ENCODE measurements at regions not wholly inside any gene's neighbourhood (a gene's known extent, or its start where the extent isn't known, plus 50 kb on each side); places are given as distances from the start of the nearest gene placed in this dataset.

DNA sequence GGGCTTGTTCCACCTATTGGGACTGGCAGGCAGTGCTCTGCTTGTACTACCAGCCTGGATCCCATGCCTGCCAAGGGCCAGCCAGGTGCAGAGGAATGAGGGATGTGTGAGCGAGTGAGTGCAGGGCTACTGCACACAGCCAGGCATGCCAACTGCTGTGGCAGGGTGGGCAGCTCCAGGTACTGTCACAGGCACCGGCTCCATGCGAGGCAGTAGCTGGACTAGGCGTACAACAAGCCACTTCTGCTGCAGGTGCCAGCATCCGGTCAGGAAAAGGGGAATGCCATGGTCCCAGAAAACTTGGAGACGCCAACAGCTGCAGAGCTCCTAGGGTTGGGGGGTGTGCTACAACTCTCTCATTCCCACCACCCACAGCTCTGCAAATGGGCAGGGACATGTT, 1356.7 kb downstream of the SI start:
- H3K36me3 ChIP-seq (replicated peaks in 1 of 2; ENCODE audit: control insufficient read depth in 1 of 2, insufficient read depth in 2 of 2, low read length in 1 of 2): no peaks in the 10 kb centered on the region
- no peaks in the 10 kb centered on the region for H3K27me3 ChIP-seq (ENCODE audit: insufficient read depth)
- H3K79me2 ChIP-seq (ENCODE audit: insufficient read depth): no peaks in the 10 kb centered on the region
- 44% methylated on average over 3 of the region's 6 CpGs for WGBS (ENCODE audit: low lambda C conversion rate)
- ChIA-PET POLR2A (no interaction called here), CTCF (interaction anchor here (0.9 kb wide), 1 partner anchor 12 kb away, joined by 4 read pairs; no protein-coding TSS in a partner anchor)
- H3K4me2 ChIP-seq: no peak overlapping the region
- H3K9me3 ChIP-seq: no peaks in the 10 kb centered on the region; the same call in 1 of the 2 replicates
- no peaks in the 10 kb centered on the region for H3K4me1 ChIP-seq (ENCODE audit: control insufficient read depth in 1 of 2, insufficient read depth in 2 of 2, low read depth in 1 of 2, low read length in 1 of 2)
- TF ChIP-seq MXI1 (IDR thresholded peaks at IDR 0.05; ENCODE audit: low read depth, low read length) (no peak), YY1 (IDR thresholded peaks at IDR 0.05; ENCODE audit: low read depth) (no peak), USF2 (IDR thresholded peaks at IDR 0.05; ENCODE audit: borderline replicate concordance, low read depth, low read length) (no peak), RAD21 (IDR thresholded peaks at IDR 0.05; ENCODE audit: low read length) (no peak), MEF2A (IDR thresholded peaks at IDR 0.05; ENCODE audit: borderline replicate concordance, low read depth) (no peak), RFX5 (IDR thresholded peaks at IDR 0.05; ENCODE audit: low read length) (no peak), GABPA (IDR thresholded peaks at IDR 0.05; ENCODE audit: low read depth) (no peak), NRF1 (IDR thresholded peaks at IDR 0.05; ENCODE audit: low read depth, low read length) (no peak), ZBTB33 (IDR thresholded peaks at IDR 0.05; ENCODE audit: borderline replicate concordance, low read depth) (no peak), FOSL2 (IDR thresholded peaks at IDR 0.05; ENCODE audit: borderline replicate concordance, low read depth) (no peak), EP300 (IDR thresholded peaks at IDR 0.05; ENCODE audit: borderline replicate concordance in 1 of 2, low read depth in 1 of 2, low read length in 1 of 2) (no peak), FOXM1 (IDR thresholded peaks at IDR 0.05; ENCODE audit: low read depth) (no peak), ELF1 (IDR thresholded peaks at IDR 0.05) (no peak), FOXJ3 (CRISPR knock-in tag; IDR thresholded peaks at IDR 0.05) (no peak), CHD2 (IDR thresholded peaks at IDR 0.05; ENCODE audit: low read length, partially characterized antibody) (no peak), EZH2phosphoT487 (IDR thresholded peaks at IDR 0.05; ENCODE audit: borderline replicate concordance, low read depth) (no peak), SIN3A (IDR thresholded peaks at IDR 0.05; ENCODE audit: borderline replicate concordance, low read depth, low read length) (no peak)
- TF ChIP-seq, protein P1, sequence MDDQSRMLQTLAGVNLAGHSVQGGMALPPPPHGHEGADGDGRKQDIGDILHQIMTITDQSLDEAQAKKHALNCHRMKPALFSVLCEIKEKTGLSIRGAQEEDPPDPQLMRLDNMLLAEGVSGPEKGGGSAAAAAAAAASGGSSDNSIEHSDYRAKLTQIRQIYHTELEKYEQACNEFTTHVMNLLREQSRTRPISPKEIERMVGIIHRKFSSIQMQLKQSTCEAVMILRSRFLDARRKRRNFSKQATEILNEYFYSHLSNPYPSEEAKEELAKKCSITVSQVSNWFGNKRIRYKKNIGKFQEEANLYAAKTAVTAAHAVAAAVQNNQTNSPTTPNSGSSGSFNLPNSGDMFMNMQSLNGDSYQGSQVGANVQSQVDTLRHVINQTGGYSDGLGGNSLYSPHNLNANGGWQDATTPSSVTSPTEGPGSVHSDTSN (IDR thresholded peaks at IDR 0.05): no peak
- TF ChIP-seq, protein P2, sequence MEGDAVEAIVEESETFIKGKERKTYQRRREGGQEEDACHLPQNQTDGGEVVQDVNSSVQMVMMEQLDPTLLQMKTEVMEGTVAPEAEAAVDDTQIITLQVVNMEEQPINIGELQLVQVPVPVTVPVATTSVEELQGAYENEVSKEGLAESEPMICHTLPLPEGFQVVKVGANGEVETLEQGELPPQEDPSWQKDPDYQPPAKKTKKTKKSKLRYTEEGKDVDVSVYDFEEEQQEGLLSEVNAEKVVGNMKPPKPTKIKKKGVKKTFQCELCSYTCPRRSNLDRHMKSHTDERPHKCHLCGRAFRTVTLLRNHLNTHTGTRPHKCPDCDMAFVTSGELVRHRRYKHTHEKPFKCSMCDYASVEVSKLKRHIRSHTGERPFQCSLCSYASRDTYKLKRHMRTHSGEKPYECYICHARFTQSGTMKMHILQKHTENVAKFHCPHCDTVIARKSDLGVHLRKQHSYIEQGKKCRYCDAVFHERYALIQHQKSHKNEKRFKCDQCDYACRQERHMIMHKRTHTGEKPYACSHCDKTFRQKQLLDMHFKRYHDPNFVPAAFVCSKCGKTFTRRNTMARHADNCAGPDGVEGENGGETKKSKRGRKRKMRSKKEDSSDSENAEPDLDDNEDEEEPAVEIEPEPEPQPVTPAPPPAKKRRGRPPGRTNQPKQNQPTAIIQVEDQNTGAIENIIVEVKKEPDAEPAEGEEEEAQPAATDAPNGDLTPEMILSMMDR (IDR thresholded peaks at IDR 0.05): no peak
- TF ChIP-seq, protein P3, sequence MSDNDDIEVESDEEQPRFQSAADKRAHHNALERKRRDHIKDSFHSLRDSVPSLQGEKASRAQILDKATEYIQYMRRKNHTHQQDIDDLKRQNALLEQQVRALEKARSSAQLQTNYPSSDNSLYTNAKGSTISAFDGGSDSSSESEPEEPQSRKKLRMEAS (IDR thresholded peaks at IDR 0.05; ENCODE audit: low read depth): no peak
- no peak overlapping the region for H2AFZ ChIP-seq (ENCODE audit: low read depth)
- no peak overlapping the region for H3K27ac ChIP-seq (ENCODE audit: low read depth in 2 of 2, low read length in 1 of 2)
- DNase-seq: no peak
- no peaks in the 10 kb centered on the region for H3F3A ChIP-seq (replicated peaks; ENCODE audit: insufficient read depth)
- no peak overlapping the region for H3K9ac ChIP-seq
- H4K20me1 ChIP-seq (ENCODE audit: insufficient read depth): no peaks in the 10 kb centered on the region
- H3K4me3 ChIP-seq (ENCODE audit: low read depth in 2 of 2, low read length in 1 of 2): no peak overlapping the region
- no peaks in the 10 kb centered on the region; the same call in 1 of the 2 replicates for H3K9me2 ChIP-seq

All from SK-N-SH (cell line).